Smooth muscle cell of the brain vasculature (primary cell): ENCODE measurements at regions not wholly inside any gene's neighbourhood (a gene's known extent, or its start where the extent isn't known, plus 50 kb on each side); places are given as distances from the start of the nearest gene placed in this dataset.

ENCODE experiments used
- DNase-seq: peaks from one replicate; pipeline ENCODE4 v3.0.0-alpha.2; 2012; ENCODE audit warnings: low read depth, low spot score

- DNase-seq, result no peak
Observed at GRCh38 chr2:173669271-173669853, 295.8 kb downstream of the SP3 start.

- DNase-seq, result no peak
Observed at GRCh38 chr2:173669888-173670287, 295.3 kb downstream of the SP3 start.

GRCh38 chr2:173672573-173673340, 292.4 kb downstream of the SP3 start:
- DNase-seq, result no peak

- no peak for DNase-seq
Observed at GRCh38 chr2:173673640-173674039, 291.5 kb downstream of the SP3 start.

- DNase-seq, result no peak
Observed at GRCh38 chr2:173676647-173677046, 288.5 kb downstream of the SP3 start.

- no peak for DNase-seq
Observed at GRCh38 chr2:173678186-173678585, 287.0 kb downstream of the SP3 start.

- DNase-seq, result no peak
Observed at GRCh38 chr2:173680574-173680973, 284.6 kb downstream of the SP3 start.

- DNase-seq, result no peak
Observed at GRCh38 chr2:173681881-173682650, 283.1 kb downstream of the SP3 start.

- DNase-seq, result no peak
Observed at GRCh38 chr2:173684896-173685459, 280.2 kb downstream of the SP3 start.

GRCh38 chr2:173690349-173690748, 274.8 kb downstream of the SP3 start:
- DNase-seq, result no peak

- DNase-seq, result no peak
Observed at GRCh38 chr2:173692068-173692467, 273.1 kb downstream of the SP3 start.

GRCh38 chr2:173693044-173693589, 272.1 kb downstream of the SP3 start:
- no peak for DNase-seq

GRCh38 chr2:173696274-173696673, 268.9 kb downstream of the SP3 start:
- DNase-seq, result no peak

GRCh38 chr2:173697929-173698328, 267.2 kb downstream of the SP3 start:
- no peak for DNase-seq

GRCh38 chr2:173705656-173706055, 259.5 kb downstream of the SP3 start:
- no peak for DNase-seq

GRCh38 chr2:173706936-173707335, 258.2 kb downstream of the SP3 start:
- DNase-seq, result no peak

GRCh38 chr2:173708806-173709205, 256.4 kb downstream of the SP3 start:
- DNase-seq, result no peak

GRCh38 chr2:173711816-173712215, 253.4 kb downstream of the SP3 start:
- no peak for DNase-seq

GRCh38 chr2:173713904-173714555, 251.1 kb downstream of the SP3 start:
- DNase-seq, result no peak

- no peak for DNase-seq
Observed at GRCh38 chr2:173715441-173715840, 249.7 kb downstream of the SP3 start.

- DNase-seq, result no peak
Observed at GRCh38 chr2:173716458-173717052, 248.6 kb downstream of the SP3 start.
